H9 (cell line): ENCODE measurements at regions not wholly inside any gene's neighbourhood (a gene's known extent, or its start where the extent isn't known, plus 50 kb on each side); places are given as distances from the start of the nearest gene placed in this dataset.

Source experiments
- DNase-seq: peaks from one replicate; pipeline ENCODE4 v3.0.0-alpha.2; 2017
- H2AFZ ChIP-seq: one replicate; pipeline ENCODE4 v1.6.1; 2013; ENCODE audit warnings: mild to moderate bottlenecking, low read length, control low read depth, moderate library complexity
- H2AK5ac ChIP-seq: 2 replicates; pipeline ENCODE4 v1.6.1; 2013; ENCODE audit warnings: low read length, control low read depth, mixed read lengths; ENCODE audit not compliant: insufficient read length
- H2BK120ac ChIP-seq: one replicate; pipeline ENCODE4 v1.6.1; 2013; ENCODE audit warnings: low read depth, mild to moderate bottlenecking, low read length, control low read depth, inconsistent platforms; ENCODE audit not compliant: poor library complexity, severe bottlenecking
- H2BK12ac ChIP-seq: 2 replicates; pipeline ENCODE4 v1.6.1; 2013; ENCODE audit warnings: low read length, control low read depth, mixed read lengths, low read depth; ENCODE audit not compliant: insufficient read length
- H2BK15ac ChIP-seq: 2 replicates; pipeline ENCODE4 v1.6.1; 2013; ENCODE audit warnings: low read depth, low read length, control low read depth
- H2BK20ac ChIP-seq: one replicate; pipeline ENCODE4 v1.6.1; 2013; ENCODE audit warnings: low read depth, mild to moderate bottlenecking, low read length, control low read depth, inconsistent platforms; ENCODE audit not compliant: poor library complexity, severe bottlenecking
- H2BK5ac ChIP-seq: 2 replicates; pipeline ENCODE4 v1.6.1; 2013; ENCODE audit warnings: low read length, control low read depth, mixed read lengths; ENCODE audit not compliant: insufficient read length
- H3K14ac ChIP-seq: 2 replicates; pipeline ENCODE4 v1.6.1; 2013; ENCODE audit warnings: low read length, control low read depth; ENCODE audit not compliant: insufficient read depth
- H3K18ac ChIP-seq: 2 replicates; pipeline ENCODE4 v1.6.1; 2013; ENCODE audit warnings: low read depth, mild to moderate bottlenecking, mixed read lengths, low read length, control low read depth; ENCODE audit not compliant: insufficient read length
- H3K23ac ChIP-seq: 2 replicates; pipeline ENCODE4 v1.6.1; 2013; ENCODE audit warnings: low read length, control low read depth, mixed read lengths, low read depth; ENCODE audit not compliant: insufficient read length
- H3K23me2 ChIP-seq: 2 replicates; pipeline ENCODE4 v1.6.1; 2013; ENCODE audit warnings: low read depth, mild to moderate bottlenecking, mixed read lengths, low read length, control low read depth; ENCODE audit not compliant: insufficient read length, poor library complexity, severe bottlenecking
- H3K27ac ChIP-seq: 2 replicates; pipeline ENCODE4 v1.5.1; 2013; ENCODE audit warnings: low read length, control low read depth, mixed read lengths, low read depth; ENCODE audit not compliant: insufficient read length
- H3K27me3 ChIP-seq: 2 replicates; pipeline ENCODE4 v1.6.1; 2013; ENCODE audit warnings: low read length, control low read depth, inconsistent platforms; ENCODE audit not compliant: insufficient read depth
- H3K4ac ChIP-seq: 2 replicates; pipeline ENCODE4 v1.6.1; 2013; ENCODE audit warnings: low read depth, mild to moderate bottlenecking, control low read depth, inconsistent platforms, low read length, moderate library complexity
- H3K4me1 ChIP-seq: 2 replicates; pipeline ENCODE4 v1.6.1; 2013; ENCODE audit warnings: low read length, control low read depth, inconsistent platforms; ENCODE audit not compliant: insufficient read depth
- H3K4me2 ChIP-seq: 2 replicates; pipeline ENCODE4 v1.6.1; 2013; ENCODE audit warnings: low read length, control low read depth, mixed read lengths; ENCODE audit not compliant: insufficient read length, insufficient read depth
- H3K56ac ChIP-seq: 2 replicates; pipeline ENCODE4 v1.6.1; 2013; ENCODE audit warnings: low read depth, mild to moderate bottlenecking, mixed read lengths, low read length, control low read depth; ENCODE audit not compliant: insufficient read length
- H3K79me1 ChIP-seq: 2 replicates; pipeline ENCODE4 v1.6.1; 2013; ENCODE audit warnings: low read depth, mild to moderate bottlenecking, moderate library complexity, low read length, control low read depth, inconsistent platforms; ENCODE audit not compliant: insufficient read depth, poor library complexity, severe bottlenecking
- H3K79me2 ChIP-seq: 2 replicates; pipeline ENCODE4 v1.6.1; 2013; ENCODE audit warnings: low read length, control low read depth, inconsistent platforms; ENCODE audit not compliant: insufficient read depth
- H3K9ac ChIP-seq: 2 replicates; pipeline ENCODE4 v1.6.1; 2013; ENCODE audit warnings: low read length, control low read depth, mixed read lengths; ENCODE audit not compliant: insufficient read length; ENCODE audit errors: extremely low read depth
- H3K9me3 ChIP-seq: one replicate; pipeline ENCODE4 v1.6.1; 2013; ENCODE audit warnings: low read depth, low read length, inconsistent platforms; ENCODE audit not compliant: control insufficient read depth
- H3T11ph ChIP-seq: one replicate; pipeline ENCODE4 v1.6.1; 2013; ENCODE audit warnings: mild to moderate bottlenecking, low read length, control low read depth, inconsistent platforms
- H4K20me1 ChIP-seq: one replicate; pipeline ENCODE4 v1.6.1; 2013; ENCODE audit not compliant: control insufficient read depth, insufficient read length, insufficient read depth
- H4K5ac ChIP-seq: 2 replicates; pipeline ENCODE4 v1.6.1; 2013; ENCODE audit warnings: low read depth, mild to moderate bottlenecking, mixed read lengths, low read length, control low read depth; ENCODE audit not compliant: insufficient read length
- H4K8ac ChIP-seq: replicated peaks from 2 replicates; pipeline ENCODE4 v1.6.1; 2013; ENCODE audit warnings: low read length, control low read depth, mixed read lengths, low read depth; ENCODE audit not compliant: insufficient read length
- H4K91ac ChIP-seq: 2 replicates; pipeline ENCODE4 v1.6.1; 2013; ENCODE audit warnings: low read depth, mild to moderate bottlenecking, moderate library complexity, mixed read lengths, low read length, control low read depth; ENCODE audit not compliant: insufficient read length
- H3K27ac Mint-ChIP-seq, 3 experiments: 2 replicates in 2 of 3; 3 replicates in 1 of 3; pipeline ENCODE4 v1.8.0; 2020 to 2021; ENCODE audit warnings: mixed read lengths in 3 of 3, mild to moderate bottlenecking in 1 of 3, moderate library complexity in 1 of 3
- H3K27me3 Mint-ChIP-seq: 2 replicates; pipeline ENCODE4 v1.8.0; 2021; ENCODE audit warnings: low read depth, mild to moderate bottlenecking, moderate library complexity, mixed read lengths
- H3K36me3 Mint-ChIP-seq, 3 experiments: 2 replicates in 2 of 3; 3 replicates in 1 of 3; pipeline ENCODE4 v1.8.0; 2020 to 2021; ENCODE audit warnings: low read depth in 3 of 3, mixed read lengths in 3 of 3; ENCODE audit not compliant: insufficient read depth in 1 of 3
- H3K4me1 Mint-ChIP-seq, 2 experiments: 2 replicates each; pipeline ENCODE4 v1.8.0; 2020; ENCODE audit warnings: mixed read lengths in 2 of 2
- H3K4me3 Mint-ChIP-seq, 2 experiments: 2 replicates in 1 of 2; 3 replicates in 1 of 2; pipeline ENCODE4 v1.8.0; 2020 to 2021; ENCODE audit warnings: mild to moderate bottlenecking in 2 of 2, mixed read lengths in 2 of 2, moderate library complexity in 1 of 2
- H3K9me3 Mint-ChIP-seq, 2 experiments: 2 replicates in 1 of 2; 3 replicates in 1 of 2; pipeline ENCODE4 v1.8.0; 2020; ENCODE audit warnings: mild to moderate bottlenecking in 2 of 2, mixed read lengths in 2 of 2, moderate library complexity in 1 of 2
- CTCF ChIP-seq: fragments of 200-600 bp; sonication (generic); conservative IDR thresholded peaks from 3 replicates; pipeline ENCODE4 v1.8.0; 2021; ENCODE audit warnings: antibody characterized with exemption, mild to moderate bottlenecking
- WGBS: extraction: QIAGEN DNeasy Blood & Tissue Kit; methylation state at CpG from one replicate; pipeline ENCODE4 v1.1.7; 2013; ENCODE audit warnings: missing lambda C conversion rate, low lambda C conversion rate, mixed read lengths; ENCODE audit not compliant: insufficient read length; ENCODE audit errors: extremely low coverage; 5-methylcytosine and 5-hydroxymethylcytosine counted together

DNA sequence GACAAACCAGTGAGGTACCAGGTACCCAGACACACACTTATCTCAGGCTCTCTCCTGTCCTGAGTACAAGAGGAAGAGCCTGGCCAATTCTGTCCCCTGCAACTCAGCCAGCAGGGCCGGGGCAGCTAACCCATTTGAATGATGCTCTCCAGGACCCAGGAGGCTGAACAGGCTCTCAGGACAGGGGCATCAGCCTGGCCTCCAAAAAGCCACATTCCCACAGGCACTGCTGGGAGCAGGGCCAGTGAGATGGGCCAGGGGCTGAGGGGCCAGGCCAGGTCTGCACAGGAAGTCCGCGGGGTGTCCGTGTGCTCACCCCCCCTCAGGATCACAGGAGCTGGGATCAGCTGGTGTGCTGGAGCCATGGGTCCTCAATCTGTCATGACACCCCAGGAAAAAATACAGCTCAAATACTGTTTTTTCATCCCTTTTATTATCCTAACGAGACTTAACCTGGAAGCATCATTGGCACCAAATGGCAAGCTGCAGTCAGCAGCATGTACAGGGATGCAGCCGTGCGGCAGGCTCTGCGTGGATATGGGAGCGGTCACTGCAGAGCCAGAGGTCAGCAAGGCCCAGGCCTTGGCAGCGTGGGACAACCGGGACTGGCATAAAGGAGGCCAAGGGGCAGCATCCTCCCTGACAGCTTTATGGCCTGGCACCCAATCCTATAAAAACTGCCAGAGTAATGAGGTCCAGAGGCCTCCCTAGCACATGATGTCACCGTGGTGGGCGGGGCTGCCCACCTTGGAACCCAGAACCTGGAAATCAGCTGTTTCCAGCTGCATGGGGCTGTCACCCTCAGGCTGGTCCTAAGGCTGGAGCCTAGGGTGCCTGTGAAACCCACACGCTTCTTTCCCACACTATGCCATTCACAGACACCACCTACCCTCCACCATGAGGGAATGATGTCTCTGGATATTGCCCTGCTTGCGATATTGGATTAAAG, 276.7 kb downstream of the C16orf95 start:
- H3K27ac ChIP-seq, result no peak overlapping the region
- no peak overlapping the region for H3K23ac ChIP-seq
- H3K36me3 Mint-ChIP-seq, result no peaks in the 10 kb centered on the region
- H4K91ac ChIP-seq, result no peak overlapping the region
- no peak overlapping the region for H2BK120ac ChIP-seq
- no peak overlapping the region; the same call in 1 of the 2 replicates for H3K14ac ChIP-seq
- no peaks in the 10 kb centered on the region for H3K79me1 ChIP-seq
- no CpG with 5 or more reads among the region's 15 CpGs for WGBS
- TF ChIP-seq CTCF, result no peak
- no peak overlapping the region for H2AFZ ChIP-seq
- H3K4ac ChIP-seq, result no peak overlapping the region
- no peak overlapping the region for H3K18ac ChIP-seq
- H4K20me1 ChIP-seq, result no peaks in the 10 kb centered on the region
- peaks cover 4% of the 10 kb centered on the region; the same call in 1 of the 2 replicates for H3K27me3 Mint-ChIP-seq
- H2BK20ac ChIP-seq, result no peak overlapping the region
- DNase-seq, result no peak
- no peaks in the 10 kb centered on the region for H3K9me3 ChIP-seq
- no peak overlapping the region for H3K27ac Mint-ChIP-seq
- no peak overlapping the region for H3K9ac ChIP-seq
- H3K23me2 ChIP-seq, result no peaks in the 10 kb centered on the region
- H4K8ac ChIP-seq, result no peak overlapping the region
- H3K56ac ChIP-seq, result no peak overlapping the region
- no peak overlapping the region for H2BK5ac ChIP-seq
- no peak overlapping the region for H2BK12ac ChIP-seq
- H3K27me3 ChIP-seq, result no peaks in the 10 kb centered on the region
- H3T11ph ChIP-seq, result no peak overlapping the region
- H2BK15ac ChIP-seq, result 0 out of 2 replicates have a peak overlapping the region, but pooled peaks have one; percentile 15
- H2AK5ac ChIP-seq, result no peak overlapping the region
- no peak overlapping the region for H4K5ac ChIP-seq
- no peaks in the 10 kb centered on the region for H3K79me2 ChIP-seq
- no peaks in the 10 kb centered on the region for H3K4me1 ChIP-seq
- no peak overlapping the region for H3K4me3 Mint-ChIP-seq
- no peaks in the 10 kb centered on the region for H3K9me3 Mint-ChIP-seq
- no peak overlapping the region for H3K4me2 ChIP-seq
- H3K4me1 Mint-ChIP-seq, result peaks cover 7 to 15% of the 10 kb centered on the region in 2 experiments
